Naive B cell (primary cell): ENCODE measurements at regions not wholly inside any gene's neighbourhood (a gene's known extent, or its start where the extent isn't known, plus 50 kb on each side); places are given as distances from the start of the nearest gene placed in this dataset.
"Not testable (repeated sequence)": the region's sequence is repeated elsewhere in the genome, so short reads cannot be mapped to it uniquely, and the experiment has no call there.

Experiments used
- ATAC-seq, 2 donors: fragments of 150-1000 bp; cut with Tn5 transposase; 2 replicates each; pipeline ENCODE4 v1.10.0; 2021; ENCODE audit warnings: low read depth in 2 of 2, mild to moderate bottlenecking in 2 of 2, moderate library complexity in 2 of 2
- DNase-seq: peaks from one replicate; pipeline ENCODE4 v3.0.0; 2022
- H3K27ac Mint-ChIP-seq, 6 donors: one replicate each; pipeline ENCODE4 v1.8.0; 2020 to 2022; ENCODE audit warnings: mild to moderate bottlenecking in 6 of 6, mixed read lengths in 6 of 6, moderate library complexity in 5 of 6, inconsistent platforms in 2 of 6
- H3K27me3 Mint-ChIP-seq, 3 donors: one replicate each; pipeline ENCODE4 v1.8.0; 2021 to 2022; ENCODE audit warnings: mixed read lengths in 3 of 3, mild to moderate bottlenecking in 1 of 3
- H3K36me3 Mint-ChIP-seq, 2 donors: one replicate each; pipeline ENCODE4 v1.8.0; 2020 to 2022; ENCODE audit warnings: mixed read lengths in 2 of 2, inconsistent platforms in 1 of 2, mild to moderate bottlenecking in 1 of 2
- H3K4me1 Mint-ChIP-seq, 3 donors: one replicate each; pipeline ENCODE4 v1.8.0; 2020 to 2022; ENCODE audit warnings: mixed read lengths in 3 of 3, inconsistent platforms in 1 of 3, mild to moderate bottlenecking in 1 of 3, moderate library complexity in 1 of 3
- H3K4me3 Mint-ChIP-seq, 8 donors: one replicate each; pipeline ENCODE4 v1.8.0; 2020 to 2022; ENCODE audit warnings: mild to moderate bottlenecking in 8 of 8, mixed read lengths in 8 of 8, moderate library complexity in 8 of 8, inconsistent platforms in 2 of 8
- H3K9me3 Mint-ChIP-seq, 7 donors: one replicate each; pipeline ENCODE4 v1.8.0; 2020 to 2022; ENCODE audit warnings: mixed read lengths in 7 of 7, mild to moderate bottlenecking in 5 of 7, inconsistent platforms in 2 of 7, moderate library complexity in 1 of 7

DNA sequence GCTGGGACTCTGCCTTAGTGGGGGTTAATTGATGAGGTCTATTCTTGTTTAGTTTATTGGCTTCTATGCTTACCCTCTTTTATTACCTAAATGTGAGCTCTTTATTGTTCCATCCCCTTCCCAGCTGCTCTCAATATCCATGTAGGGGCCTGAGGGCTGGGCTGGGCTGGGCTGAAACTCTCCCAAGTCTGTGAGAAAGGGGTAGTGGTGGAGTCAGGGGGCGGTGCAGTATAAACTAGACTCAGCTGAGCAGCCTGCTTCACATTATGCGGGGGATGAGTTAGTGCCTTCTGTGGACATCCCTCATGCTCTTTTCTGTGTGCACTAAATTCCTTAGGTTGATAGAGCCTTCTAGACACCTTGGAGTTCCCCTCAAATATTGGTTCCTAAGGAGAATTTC, 451.8 kb upstream of the PTGER4 start:
- Mint-ChIP-seq H3K27ac (no peak overlapping the region), H3K4me1 (peaks cover 17 to 30% (median 20%) of the 10 kb centered on the region in 3 donors), H3K36me3 (peaks cover 0 to under 1% of the 10 kb centered on the region in 2 donors), H3K27me3 (peaks cover 10 to 26% (median 12%) of the 10 kb centered on the region in 3 donors), H3K4me3 (no peak overlapping the region), H3K9me3 (no peaks in the 10 kb centered on the region)
- ATAC-seq (no peak), DNase-seq (no peak)

DNA sequence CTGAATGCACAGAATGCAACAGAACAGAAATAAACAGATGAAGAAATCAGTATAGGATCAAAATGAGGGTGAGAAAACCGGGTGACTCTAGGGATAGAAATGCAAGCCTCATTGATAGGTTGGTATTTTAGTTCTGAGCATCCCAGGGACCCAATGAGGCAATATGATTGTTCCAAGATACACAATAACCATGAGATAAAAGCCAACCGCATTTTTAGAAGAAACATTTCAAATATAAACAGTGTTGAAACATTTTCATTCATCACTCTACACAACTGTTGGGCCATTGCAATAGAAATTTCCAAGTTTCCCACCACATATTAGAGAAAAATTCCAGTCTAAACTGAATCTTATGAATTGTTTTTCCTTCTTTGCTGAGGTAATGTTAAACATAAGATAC, 452.3 kb upstream of the PTGER4 start:
- Mint-ChIP-seq H3K4me3 (no peak overlapping the region), H3K9me3 (no peaks in the 10 kb centered on the region), H3K27ac (no peak overlapping the region)

DNA sequence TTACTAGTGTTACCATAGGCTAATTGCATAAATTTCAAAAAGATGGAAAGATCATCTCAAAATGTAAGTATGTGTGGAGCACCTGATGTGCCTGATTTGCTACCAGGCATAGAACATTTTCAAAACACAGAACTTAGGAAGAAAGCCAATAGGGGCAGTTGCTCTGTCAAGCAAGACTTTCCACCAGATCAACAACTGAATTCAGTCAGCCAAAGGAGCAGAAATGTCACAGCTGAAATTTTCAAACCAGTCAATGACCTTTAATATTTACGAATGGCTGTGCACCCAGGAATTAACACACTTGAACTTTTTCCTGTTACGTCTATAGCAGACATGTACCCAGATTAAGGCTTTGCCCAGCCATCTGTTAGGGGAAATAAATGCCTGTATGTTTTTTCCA, 452.8 kb upstream of the PTGER4 start:
- peak in 1 of 2 donors; percentile 26 for ATAC-seq

More for the DNA sequence above, 452.3 kb upstream of the PTGER4 start:
- H3K27me3 Mint-ChIP-seq, result peaks cover 10 to 26% (median 12%) of the 10 kb centered on the region in 3 donors
- DNase-seq, result no peak
- ATAC-seq, result no peak
- no peaks in the 10 kb centered on the region for H3K36me3 Mint-ChIP-seq
- H3K4me1 Mint-ChIP-seq, result peaks cover 17 to 30% (median 20%) of the 10 kb centered on the region in 3 donors

GRCh38 chr5:40225147-40225546, 454.6 kb upstream of the PTGER4 start:
- not testable (repeated sequence) for H3K36me3 Mint-ChIP-seq, H3K9me3 Mint-ChIP-seq, H3K4me3 Mint-ChIP-seq, DNase-seq
- Mint-ChIP-seq H3K27me3 (peaks cover 23 to 44% (median 23%) of the 10 kb centered on the region in 3 donors), H3K27ac (peak overlapping the region in 3 of 6 donors; percentile 0 to 63 (median 14)), H3K4me1 (peaks cover 17 to 30% (median 20%) of the 10 kb centered on the region in 3 donors)
- ATAC-seq, result peak; percentile 47 to 51

More for the DNA sequence above, 452.8 kb upstream of the PTGER4 start:
- Mint-ChIP-seq H3K9me3 (no peaks in the 10 kb centered on the region), H3K27me3 (peaks cover 10 to 27% (median 14%) of the 10 kb centered on the region in 3 donors), H3K27ac (no peak overlapping the region), H3K36me3 (no peaks in the 10 kb centered on the region), H3K4me3 (no peak overlapping the region), H3K4me1 (peaks cover 17 to 30% (median 20%) of the 10 kb centered on the region in 3 donors)
- DNase-seq, result no peak

DNA sequence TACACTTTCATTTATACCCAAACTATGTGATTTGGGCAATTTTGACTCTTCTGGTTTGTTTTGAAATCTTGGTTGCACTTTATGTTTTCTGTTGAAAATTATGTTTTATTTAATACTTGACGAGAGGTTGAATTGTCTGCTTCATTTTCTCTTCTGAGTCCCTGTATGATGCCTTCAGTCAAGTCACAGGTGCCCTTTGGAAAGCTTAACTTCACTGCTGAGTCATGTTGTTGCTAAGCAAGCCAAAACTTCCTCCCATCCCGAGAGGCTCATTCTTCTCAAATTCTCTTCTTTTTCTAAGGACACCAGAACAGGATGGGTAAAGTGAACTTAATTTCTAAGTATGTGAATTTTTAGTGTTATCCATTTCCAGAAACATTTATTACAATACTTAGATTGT, 455.3 kb upstream of the PTGER4 start:
- no peaks in the 10 kb centered on the region for H3K9me3 Mint-ChIP-seq

DNA sequence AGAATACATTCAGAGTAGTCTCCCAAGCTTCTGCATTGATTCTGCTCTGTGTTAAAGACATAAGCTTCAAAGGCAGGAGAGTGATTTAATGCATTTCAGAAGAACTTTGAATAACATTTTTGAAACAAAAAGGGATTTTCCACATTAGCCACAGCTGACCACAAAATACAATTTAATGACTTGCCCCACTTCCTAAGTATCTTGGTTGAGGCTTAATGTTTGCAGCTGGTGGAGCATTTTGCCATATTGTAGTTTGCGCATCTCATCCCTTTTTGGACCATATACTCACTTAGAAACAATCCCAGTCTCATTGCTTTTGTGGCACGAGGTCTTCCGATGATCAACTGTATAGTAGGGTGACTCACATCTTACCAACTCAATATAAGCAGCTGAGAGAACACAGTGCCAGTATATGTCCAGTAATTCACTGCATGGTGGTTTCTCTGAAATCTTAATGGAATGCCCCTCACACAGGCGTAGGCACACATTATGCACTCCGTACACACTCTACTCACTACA, 455.8 kb upstream of the PTGER4 start:
- H3K4me1 Mint-ChIP-seq, result peaks cover 17 to 30% (median 20%) of the 10 kb centered on the region in 3 donors
- peaks cover 0 to 1% (median 0%) of the 10 kb centered on the region in 7 donors for H3K9me3 Mint-ChIP-seq
- ATAC-seq (peak; percentile 30 to 57), DNase-seq (peak; percentile 6)
- peaks cover 0 to 1% of the 10 kb centered on the region in 2 donors for H3K36me3 Mint-ChIP-seq
- peak overlapping the region in 2 of 6 donors; percentile 1 to 30 for H3K27ac Mint-ChIP-seq
- H3K4me3 Mint-ChIP-seq, result no peak overlapping the region
- peaks cover 26 to 42% (median 35%) of the 10 kb centered on the region in 3 donors for H3K27me3 Mint-ChIP-seq

More for the DNA sequence above, 455.3 kb upstream of the PTGER4 start:
- Mint-ChIP-seq H3K36me3 (no peaks in the 10 kb centered on the region), H3K27me3 (peaks cover 26 to 47% (median 30%) of the 10 kb centered on the region in 3 donors), H3K4me3 (peak overlapping the region in 1 of 8 donors; percentile 65), H3K27ac (no peak overlapping the region), H3K4me1 (peaks cover 17 to 30% (median 20%) of the 10 kb centered on the region in 3 donors)
- ATAC-seq (no peak), DNase-seq (no peak)

- ATAC-seq, result no peak
- peaks cover 0 to 5% (median 3%) of the 10 kb centered on the region in 7 donors for H3K9me3 Mint-ChIP-seq
Measured at GRCh38 chr5:40221796-40222195, 457.9 kb upstream of the PTGER4 start.

GRCh38 chr5:40221255-40221654, 458.5 kb upstream of the PTGER4 start:
- peaks cover 0 to 8% of the 10 kb centered on the region in 2 donors for H3K36me3 Mint-ChIP-seq
- H3K4me3 Mint-ChIP-seq, result no peak overlapping the region
- DNase-seq (no peak), ATAC-seq (no peak)
- peaks cover 0 to 5% (median 3%) of the 10 kb centered on the region in 7 donors for H3K9me3 Mint-ChIP-seq
- peaks cover 32 to 55% (median 36%) of the 10 kb centered on the region in 3 donors for H3K27me3 Mint-ChIP-seq
- peak overlapping the region in 1 of 6 donors; percentile 26 for H3K27ac Mint-ChIP-seq
- peaks cover 12 to 23% (median 20%) of the 10 kb centered on the region in 3 donors for H3K4me1 Mint-ChIP-seq

More at GRCh38 chr5:40221796-40222195, 457.9 kb upstream of the PTGER4 start:
- H3K4me1 Mint-ChIP-seq, result peaks cover 12 to 24% (median 20%) of the 10 kb centered on the region in 3 donors
- H3K27ac Mint-ChIP-seq, result no peak overlapping the region
- H3K27me3 Mint-ChIP-seq, result peaks cover 32 to 55% (median 36%) of the 10 kb centered on the region in 3 donors
- H3K4me3 Mint-ChIP-seq, result no peak overlapping the region
- peaks cover 0 to 8% of the 10 kb centered on the region in 2 donors for H3K36me3 Mint-ChIP-seq
- DNase-seq, result no peak

DNA sequence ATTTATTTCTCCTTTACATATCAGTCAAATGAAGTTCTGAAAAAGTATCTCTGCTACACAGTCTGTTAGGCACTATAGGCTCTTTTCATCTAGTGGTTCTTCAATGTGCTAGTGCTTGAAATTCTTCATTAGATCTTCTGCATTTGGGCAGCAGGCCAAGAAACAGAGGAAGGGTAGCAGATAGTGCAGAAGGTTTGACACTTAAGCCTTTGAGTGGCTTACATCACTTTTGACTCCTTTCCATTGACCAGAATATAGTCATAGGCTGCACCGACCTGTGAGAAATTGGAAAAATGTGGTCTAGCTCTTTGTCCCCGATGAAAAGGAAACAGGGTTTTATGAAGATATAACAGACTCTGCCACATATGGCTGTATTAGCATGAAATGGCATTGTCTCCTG, 459.5 kb upstream of the PTGER4 start:
- Mint-ChIP-seq H3K4me1 (peaks cover 7 to 15% (median 12%) of the 10 kb centered on the region in 3 donors), H3K27ac (no peak overlapping the region), H3K36me3 (peaks cover 0 to 8% of the 10 kb centered on the region in 2 donors), H3K9me3 (peaks cover 0 to 5% (median 3%) of the 10 kb centered on the region in 7 donors), H3K27me3 (peaks cover 27 to 55% (median 30%) of the 10 kb centered on the region in 3 donors), H3K4me3 (no peak overlapping the region)
- DNase-seq (no peak), ATAC-seq (no peak)

- no peak for DNase-seq
- no peaks in the 10 kb centered on the region for H3K4me1 Mint-ChIP-seq
- H3K27me3 Mint-ChIP-seq, result peaks cover 23 to 45% (median 27%) of the 10 kb centered on the region in 3 donors
- no peak overlapping the region for H3K27ac Mint-ChIP-seq
- peaks cover 0 to 8% of the 10 kb centered on the region in 2 donors for H3K36me3 Mint-ChIP-seq
- no peak overlapping the region for H3K4me3 Mint-ChIP-seq
- H3K9me3 Mint-ChIP-seq, result peaks cover 0 to 5% (median 3%) of the 10 kb centered on the region in 7 donors
- no peak for ATAC-seq
Measured at GRCh38 chr5:40217553-40217952, 462.2 kb upstream of the PTGER4 start.

DNA sequence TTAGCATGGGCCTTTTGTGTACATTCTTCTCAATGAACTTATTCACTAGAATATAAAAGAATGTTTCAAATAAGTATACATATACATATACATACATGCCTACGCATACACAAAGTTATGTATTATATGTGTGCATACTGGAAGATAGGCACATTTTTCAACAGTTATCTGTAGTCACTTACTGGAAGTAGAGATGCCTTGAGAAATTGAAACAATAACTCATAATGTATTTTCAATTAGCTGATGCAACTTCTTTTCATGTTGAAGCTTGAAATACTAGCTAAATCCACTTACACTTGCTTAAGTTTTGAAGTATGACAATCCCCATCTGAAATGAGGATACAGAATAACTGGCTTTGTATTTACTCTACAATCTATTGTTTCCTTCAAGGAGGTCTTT, 469.0 kb upstream of the PTGER4 start:
- Mint-ChIP-seq H3K4me3 (no peak overlapping the region), H3K27me3 (peaks cover 0 to 5% (median 3%) of the 10 kb centered on the region in 3 donors)

GRCh38 chr5:40206030-40206429, 473.7 kb upstream of the PTGER4 start:
- no peaks in the 10 kb centered on the region for H3K4me1 Mint-ChIP-seq
- no peak for DNase-seq
- no peak for ATAC-seq
- H3K27ac Mint-ChIP-seq, result no peak overlapping the region
- no peaks in the 10 kb centered on the region for H3K27me3 Mint-ChIP-seq
- peaks cover 0 to under 1% (median 0%) of the 10 kb centered on the region in 7 donors for H3K9me3 Mint-ChIP-seq
- no peaks in the 10 kb centered on the region for H3K36me3 Mint-ChIP-seq
- no peak overlapping the region for H3K4me3 Mint-ChIP-seq

More for the DNA sequence above, 469.0 kb upstream of the PTGER4 start:
- Mint-ChIP-seq H3K27ac (no peak overlapping the region), H3K9me3 (no peaks in the 10 kb centered on the region), H3K36me3 (no peaks in the 10 kb centered on the region), H3K4me1 (no peaks in the 10 kb centered on the region)
- ATAC-seq (no peak), DNase-seq (no peak)

DNA sequence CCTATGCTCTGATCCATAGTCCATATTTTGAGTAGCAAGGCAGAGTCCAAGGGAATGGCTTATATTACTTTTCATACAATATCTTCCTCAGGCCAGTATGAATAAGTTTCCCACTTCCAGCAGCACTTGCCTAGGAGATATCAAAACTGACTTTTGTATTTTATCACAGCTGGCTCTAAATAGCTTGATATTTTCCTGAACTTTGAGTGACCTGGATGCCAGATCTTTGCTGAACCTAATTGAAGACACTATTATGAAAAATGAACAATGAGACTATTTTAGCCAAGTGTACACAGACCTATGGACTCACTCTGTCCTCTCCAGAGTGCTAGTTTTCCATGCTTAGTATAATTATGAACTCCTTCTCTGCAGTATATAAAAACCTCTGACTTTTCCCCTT, 475.6 kb upstream of the PTGER4 start:
- no peak overlapping the region for H3K4me3 Mint-ChIP-seq
- no peaks in the 10 kb centered on the region for H3K27me3 Mint-ChIP-seq
- H3K9me3 Mint-ChIP-seq, result peaks cover 0 to 6% (median 0%) of the 10 kb centered on the region in 7 donors
- ATAC-seq (no peak), DNase-seq (no peak)
- H3K36me3 Mint-ChIP-seq, result no peaks in the 10 kb centered on the region
- H3K27ac Mint-ChIP-seq, result no peak overlapping the region
- H3K4me1 Mint-ChIP-seq, result no peaks in the 10 kb centered on the region

DNA sequence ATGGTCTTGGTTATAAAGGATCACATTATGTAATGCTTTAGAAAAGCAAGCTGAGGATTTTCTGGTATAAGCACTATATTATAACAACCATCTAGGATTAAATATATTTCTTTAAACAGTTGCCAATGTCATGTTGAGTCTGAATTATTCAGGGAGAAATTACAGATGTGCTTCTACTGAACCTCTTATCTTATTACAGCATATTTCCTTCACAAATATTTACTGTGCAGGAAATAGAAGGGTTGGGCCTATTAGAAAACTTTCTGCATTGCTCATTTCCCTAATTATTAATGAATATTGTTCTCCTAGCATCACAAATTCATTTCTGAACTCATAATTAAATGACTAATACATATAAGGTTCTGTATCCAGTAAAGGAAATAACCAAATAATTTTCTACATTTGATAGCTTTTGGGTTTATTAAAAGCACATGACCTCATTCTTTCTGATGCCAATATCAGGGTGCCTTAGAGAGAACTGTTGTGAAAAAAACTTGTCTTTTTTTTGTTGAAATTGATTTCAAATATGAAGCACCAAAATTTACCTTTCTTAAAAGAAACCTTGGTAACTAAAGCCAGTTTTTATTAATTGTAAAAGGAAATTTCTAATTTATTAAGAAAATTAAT, 476.8 kb upstream of the PTGER4 start:
- no peak for DNase-seq
- Mint-ChIP-seq H3K27ac (no peak overlapping the region), H3K4me3 (no peak overlapping the region), H3K4me1 (no peaks in the 10 kb centered on the region), H3K9me3 (peaks cover 0 to 6% (median 0%) of the 10 kb centered on the region in 7 donors), H3K27me3 (no peaks in the 10 kb centered on the region), H3K36me3 (no peaks in the 10 kb centered on the region)
- ATAC-seq, result no peak
